Panc1 (cell line): ENCODE measurements at regions not wholly inside any gene's neighbourhood (a gene's known extent, or its start where the extent isn't known, plus 50 kb on each side); places are given as distances from the start of the nearest gene placed in this dataset.
A peak's percentile ranks its signal among the peaks of the same experiment; 100 is the strongest.

Source experiments
- ATAC-seq: fragments of 200-7000 bp; cut with Tn5 transposase; 2 replicates; pipeline ENCODE4 v1.9.1; 2020; ENCODE audit warnings: mild to moderate bottlenecking, moderate library complexity
- BruUV-seq: library from RNA; stranded (reverse); fragments of 400-500 nt; replicated peaks from 2 replicates; lab custom pipeline; 2021; lab: Mats Ljungman, UMichigan
- CTCF ChIA-PET: fragments of 300-600 bp; sonication (Branson Sonifier 250); formaldehyde crosslinking; loops from one replicate; lab custom pipeline; 2022; ENCODE audit warnings: antibody characterized with exemption; lab: Charles Lee
- POLR2A ChIA-PET: fragments of 300-600 bp; sonication (Branson Sonifier 250); formaldehyde crosslinking; loops from one replicate; lab custom pipeline; 2022; ENCODE audit warnings: antibody characterized with exemption; lab: Charles Lee
- DNase-seq: peaks from one replicate; pipeline ENCODE4 v3.0.0-alpha.2; 2010; ENCODE audit warnings: low read depth, low spot score
- H3K27ac ChIP-seq: 2 replicates; pipeline ENCODE4 v1.5.1; 2011; ENCODE audit warnings: mild to moderate bottlenecking, low read length, inconsistent platforms
- H3K27me3 ChIP-seq: fragments of 200-500 bp; sonication (Bioruptor generic); 2 replicates; pipeline ENCODE4 v1.6.0; 2014; ENCODE audit warnings: low read length, inconsistent platforms; ENCODE audit not compliant: control insufficient read depth, insufficient read depth
- H3K36me3 ChIP-seq: fragments of 200-500 bp; sonication (Bioruptor generic); 2 replicates; pipeline ENCODE4 v1.5.1; 2014; ENCODE audit warnings: inconsistent platforms, mild to moderate bottlenecking, low read length, moderate library complexity; ENCODE audit not compliant: control insufficient read depth, insufficient read depth
- H3K4me1 ChIP-seq: 2 replicates; pipeline ENCODE4 v1.5.1; 2011; ENCODE audit warnings: inconsistent platforms, mild to moderate bottlenecking, low read length, moderate library complexity; ENCODE audit not compliant: control insufficient read depth, insufficient read depth
- H3K4me3 ChIP-seq, 2 experiments: 2 replicates each; pipeline ENCODE4 v1.5.1; 2011 to 2012; ENCODE audit warnings: low read depth in 2 of 2, low read length in 2 of 2, mild to moderate bottlenecking in 2 of 2, inconsistent platforms in 1 of 2, moderate library complexity in 1 of 2
- H3K9me3 ChIP-seq: fragments of 200-500 bp; sonication (Bioruptor generic); 2 replicates; pipeline ENCODE4 v1.5.1; 2014; ENCODE audit warnings: low read depth, mild to moderate bottlenecking, inconsistent platforms, low read length, moderate library complexity; ENCODE audit not compliant: control insufficient read depth, insufficient read depth
- POLR2AphosphoS5 ChIP-seq: IDR thresholded peaks from 2 replicates; pipeline ENCODE4 v1.6.1; 2012; ENCODE audit warnings: mild to moderate bottlenecking, low read depth, low read length, moderate library complexity
- REST ChIP-seq, 2 experiments: IDR thresholded peaks; 2 replicates each; pipeline ENCODE4 v1.6.1; 2011 to 2012; ENCODE audit warnings: low read depth in 2 of 2, control low read depth in 1 of 2, low read length in 1 of 2, mild to moderate bottlenecking in 1 of 2, moderate library complexity in 1 of 2; ENCODE audit not compliant: insufficient read depth in 1 of 2
- SIN3A ChIP-seq: IDR thresholded peaks from 2 replicates; pipeline ENCODE4 v1.6.1; 2012; ENCODE audit warnings: low read depth, mild to moderate bottlenecking, low read length, moderate library complexity, borderline replicate concordance; ENCODE audit not compliant: insufficient read depth
- TCF7L2 ChIP-seq: IDR thresholded peaks from 2 replicates; pipeline ENCODE4 v1.6.1; 2011; ENCODE audit warnings: mild to moderate bottlenecking, low read depth, low read length, inconsistent platforms
- in situ Hi-C: cut with HindIII; loops from 2 replicates; pipeline ENCODE4 v1.10.0; 2016; ENCODE audit warnings: low sequenced_read_pairs, low pct_unique_long_range_greater_than_20kb
- intact Hi-C: fragments of 100-400 bp; cut with micrococcal nuclease; formaldehyde crosslinking; loops from one replicate; pipeline ENCODE4 v1.10.0; 2022; ENCODE audit not compliant: unreplicated experiment
- TF ChIP-seq, protein P1 (sequence below): fragments of 450-650 bp; IDR thresholded peaks from 2 replicates; pipeline ENCODE4 v1.5.1; 2017; ENCODE audit warnings: mild to moderate bottlenecking

DNA sequence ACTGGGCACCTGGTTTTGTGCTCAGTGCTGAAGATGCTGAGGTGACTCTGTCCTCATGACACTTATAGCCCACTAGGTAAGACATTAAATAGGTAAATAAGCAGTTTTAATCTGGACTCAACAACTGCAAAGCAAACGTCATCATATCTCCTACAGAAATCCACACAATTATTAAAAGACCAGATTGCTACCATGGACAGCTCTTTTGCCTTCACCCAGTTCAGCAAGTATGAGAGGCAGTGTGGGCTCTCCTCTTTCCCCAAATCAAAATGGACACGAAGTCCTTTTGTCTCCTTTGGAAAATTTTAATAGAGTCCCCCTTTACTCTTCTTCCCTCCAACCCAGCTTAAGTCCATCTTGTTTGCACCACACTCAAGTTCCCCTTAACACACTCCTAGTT, 171.1 kb downstream of the RPAP3 start:
- ChIA-PET POLR2A (interaction anchor here (0.6 kb wide), 1 partner anchor 1335 kb away, joined by 3 read pairs; no protein-coding TSS in a partner anchor), CTCF (no interaction called here)
- Histone ChIP-seq H3K36me3 (no peaks in the 10 kb centered on the region), H3K9me3 (peaks cover 8% of the 10 kb centered on the region; the same call in 1 of the 2 replicates), H3K4me1 (no peaks in the 10 kb centered on the region), H3K27me3 (peaks cover 2% of the 10 kb centered on the region; the same call in 1 of the 2 replicates), H3K27ac (no peak overlapping the region), H3K4me3 (no peak overlapping the region)
- in situ Hi-C loops = no loop called here
- ATAC-seq (no peak), DNase-seq (no peak)
- no peak for TF ChIP-seq TCF7L2
- TF ChIP-seq REST (IDR thresholded peaks at IDR 0.05; ENCODE audit: insufficient read depth in 1 of 2, low read depth in 2 of 2, low read length in 1 of 2) = peak; percentile 76 to 86
- no TSS peak for BruUV-seq
- intact Hi-C loops = no loop called here

- CTCF ChIA-PET = no interaction called here
- TF ChIP-seq REST (IDR thresholded peaks at IDR 0.05; ENCODE audit: insufficient read depth in 1 of 2, low read depth in 2 of 2, low read length in 1 of 2) (no peak), POLR2AphosphoS5 (no peak), SIN3A (no peak), TCF7L2 (no peak)
- TF ChIP-seq, protein P1, sequence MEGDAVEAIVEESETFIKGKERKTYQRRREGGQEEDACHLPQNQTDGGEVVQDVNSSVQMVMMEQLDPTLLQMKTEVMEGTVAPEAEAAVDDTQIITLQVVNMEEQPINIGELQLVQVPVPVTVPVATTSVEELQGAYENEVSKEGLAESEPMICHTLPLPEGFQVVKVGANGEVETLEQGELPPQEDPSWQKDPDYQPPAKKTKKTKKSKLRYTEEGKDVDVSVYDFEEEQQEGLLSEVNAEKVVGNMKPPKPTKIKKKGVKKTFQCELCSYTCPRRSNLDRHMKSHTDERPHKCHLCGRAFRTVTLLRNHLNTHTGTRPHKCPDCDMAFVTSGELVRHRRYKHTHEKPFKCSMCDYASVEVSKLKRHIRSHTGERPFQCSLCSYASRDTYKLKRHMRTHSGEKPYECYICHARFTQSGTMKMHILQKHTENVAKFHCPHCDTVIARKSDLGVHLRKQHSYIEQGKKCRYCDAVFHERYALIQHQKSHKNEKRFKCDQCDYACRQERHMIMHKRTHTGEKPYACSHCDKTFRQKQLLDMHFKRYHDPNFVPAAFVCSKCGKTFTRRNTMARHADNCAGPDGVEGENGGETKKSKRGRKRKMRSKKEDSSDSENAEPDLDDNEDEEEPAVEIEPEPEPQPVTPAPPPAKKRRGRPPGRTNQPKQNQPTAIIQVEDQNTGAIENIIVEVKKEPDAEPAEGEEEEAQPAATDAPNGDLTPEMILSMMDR = no peak
- intact Hi-C loops = no loop called here
Observed at GRCh38 chr12:47530050-47530449, 175.8 kb downstream of the RPAP3 start.

More at GRCh38 chr12:47530050-47530449, 175.8 kb downstream of the RPAP3 start:
- no peak overlapping the region for H3K4me3 ChIP-seq
- DNase-seq (no peak), ATAC-seq (no peak)
- in situ Hi-C loops = no loop called here
- no peaks in the 10 kb centered on the region for H3K36me3 ChIP-seq
- POLR2A ChIA-PET = no interaction called here
- H3K27ac ChIP-seq = no peak overlapping the region
- no peaks in the 10 kb centered on the region for H3K4me1 ChIP-seq
- no TSS peak for BruUV-seq
- H3K9me3 ChIP-seq = peaks cover 8% of the 10 kb centered on the region; the same call in 1 of the 2 replicates
- no peaks in the 10 kb centered on the region for H3K27me3 ChIP-seq
